ENCODE measurements at regions not wholly inside any gene's neighbourhood (a gene's known extent, or its start where the extent isn't known, plus 50 kb on each side); places are given as distances from the start of the nearest gene placed in this dataset.

GRCh38 chr4:156503119-156503518 is 468.5 kb downstream of the PDGFC start:
- no peak overlapping the region for H3K27ac ChIP-seq (ENCODE audit: low read depth, low read length)
- no peaks in the 10 kb centered on the region for H3K36me3 ChIP-seq (ENCODE audit: insufficient read depth, low read length)
- no peaks in the 10 kb centered on the region for H3K79me2 ChIP-seq (ENCODE audit: control insufficient read depth, insufficient read depth, low read length, unreplicated experiment)
- no peaks in the 10 kb centered on the region for H3K27me3 ChIP-seq (ENCODE audit: insufficient read depth, low read length)
- no peak overlapping the region for H2AFZ ChIP-seq (ENCODE audit: low read length, unreplicated experiment)
- peaks cover 16% of the 10 kb centered on the region for H3K4me1 ChIP-seq (ENCODE audit: control insufficient read depth, insufficient read depth, low read length, unreplicated experiment)
- no peak overlapping the region for H3K4me3 ChIP-seq (ENCODE audit: low read depth, low read length)

- Histone ChIP-seq H3K27ac (ENCODE audit: low read depth, low read length) (no peak overlapping the region), H3K27me3 (ENCODE audit: insufficient read depth, low read length) (no peaks in the 10 kb centered on the region), H3K79me2 (ENCODE audit: control insufficient read depth, insufficient read depth, low read length, unreplicated experiment) (no peaks in the 10 kb centered on the region), H3K4me1 (ENCODE audit: control insufficient read depth, insufficient read depth, low read length, unreplicated experiment) (peaks cover 23% of the 10 kb centered on the region), H3K36me3 (ENCODE audit: insufficient read depth, low read length) (no peaks in the 10 kb centered on the region), H3K4me3 (ENCODE audit: low read depth, low read length) (no peak overlapping the region), H2AFZ (ENCODE audit: low read length, unreplicated experiment) (no peak overlapping the region)
Observed at GRCh38 chr4:156501962-156502361, 469.6 kb downstream of the PDGFC start.

- H3K36me3 ChIP-seq (ENCODE audit: insufficient read depth, low read length) = no peaks in the 10 kb centered on the region
- peaks cover 45% of the 10 kb centered on the region for H3K4me1 ChIP-seq (ENCODE audit: control insufficient read depth, insufficient read depth, low read length, unreplicated experiment)
- H3K4me3 ChIP-seq (ENCODE audit: low read depth, low read length) = no peak overlapping the region
- no peak overlapping the region for H3K27ac ChIP-seq (ENCODE audit: low read depth, low read length)
- no peaks in the 10 kb centered on the region for H3K27me3 ChIP-seq (ENCODE audit: insufficient read depth, low read length)
- H3K79me2 ChIP-seq (ENCODE audit: control insufficient read depth, insufficient read depth, low read length, unreplicated experiment) = no peaks in the 10 kb centered on the region
- H2AFZ ChIP-seq (ENCODE audit: low read length, unreplicated experiment) = no peak overlapping the region
Observed at GRCh38 chr4:156499684-156500083, 471.9 kb downstream of the PDGFC start.

GRCh38 chr4:156497486-156497885 is 474.1 kb downstream of the PDGFC start:
- no peaks in the 10 kb centered on the region for H3K27me3 ChIP-seq (ENCODE audit: insufficient read depth, low read length)
- no peak overlapping the region for H3K4me3 ChIP-seq (ENCODE audit: low read depth, low read length)
- no peak overlapping the region for H2AFZ ChIP-seq (ENCODE audit: low read length, unreplicated experiment)
- H3K36me3 ChIP-seq (ENCODE audit: insufficient read depth, low read length) = no peaks in the 10 kb centered on the region
- no peaks in the 10 kb centered on the region for H3K79me2 ChIP-seq (ENCODE audit: control insufficient read depth, insufficient read depth, low read length, unreplicated experiment)
- peaks cover 45% of the 10 kb centered on the region for H3K4me1 ChIP-seq (ENCODE audit: control insufficient read depth, insufficient read depth, low read length, unreplicated experiment)
- H3K27ac ChIP-seq (ENCODE audit: low read depth, low read length) = no peak overlapping the region

- Histone ChIP-seq H3K4me1 (ENCODE audit: control insufficient read depth, insufficient read depth, low read length, unreplicated experiment) (peaks cover 45% of the 10 kb centered on the region), H3K4me3 (ENCODE audit: low read depth, low read length) (0 out of 2 replicates have a peak overlapping the region, but pooled peaks have one; percentile 0), H3K27me3 (ENCODE audit: insufficient read depth, low read length) (no peaks in the 10 kb centered on the region), H3K79me2 (ENCODE audit: control insufficient read depth, insufficient read depth, low read length, unreplicated experiment) (no peaks in the 10 kb centered on the region), H3K27ac (ENCODE audit: low read depth, low read length) (peak overlapping the region; percentile 43), H2AFZ (ENCODE audit: low read length, unreplicated experiment) (peak overlapping the region; percentile 40), H3K36me3 (ENCODE audit: insufficient read depth, low read length) (no peaks in the 10 kb centered on the region)
Observed at GRCh38 chr4:156496797-156497196, 474.8 kb downstream of the PDGFC start.

- Histone ChIP-seq H3K27ac (ENCODE audit: low read depth, low read length) (peak overlapping the region; percentile 43; the same call in 1 of the 2 replicates), H3K27me3 (ENCODE audit: insufficient read depth, low read length) (no peaks in the 10 kb centered on the region), H3K36me3 (ENCODE audit: insufficient read depth, low read length) (no peaks in the 10 kb centered on the region), H3K79me2 (ENCODE audit: control insufficient read depth, insufficient read depth, low read length, unreplicated experiment) (no peaks in the 10 kb centered on the region), H2AFZ (ENCODE audit: low read length, unreplicated experiment) (no peak overlapping the region), H3K4me3 (ENCODE audit: low read depth, low read length) (no peak overlapping the region), H3K4me1 (ENCODE audit: control insufficient read depth, insufficient read depth, low read length, unreplicated experiment) (peaks cover 45% of the 10 kb centered on the region)
Observed at GRCh38 chr4:156495836-156496235, 475.8 kb downstream of the PDGFC start.

- no peak overlapping the region for H3K27ac ChIP-seq (ENCODE audit: low read depth, low read length)
- no peaks in the 10 kb centered on the region for H3K27me3 ChIP-seq (ENCODE audit: insufficient read depth, low read length)
- no peaks in the 10 kb centered on the region for H3K36me3 ChIP-seq (ENCODE audit: insufficient read depth, low read length)
- H3K4me1 ChIP-seq (ENCODE audit: control insufficient read depth, insufficient read depth, low read length, unreplicated experiment) = peaks cover 44% of the 10 kb centered on the region
- no peak overlapping the region for H3K4me3 ChIP-seq (ENCODE audit: low read depth, low read length)
- H3K79me2 ChIP-seq (ENCODE audit: control insufficient read depth, insufficient read depth, low read length, unreplicated experiment) = no peaks in the 10 kb centered on the region
- H2AFZ ChIP-seq (ENCODE audit: low read length, unreplicated experiment) = no peak overlapping the region
Observed at GRCh38 chr4:156495091-156495490, 476.5 kb downstream of the PDGFC start.

- Histone ChIP-seq H3K4me1 (ENCODE audit: control insufficient read depth, insufficient read depth, low read length, unreplicated experiment) (peaks cover 32% of the 10 kb centered on the region), H2AFZ (ENCODE audit: low read length, unreplicated experiment) (no peak overlapping the region), H3K4me3 (ENCODE audit: low read depth, low read length) (no peak overlapping the region), H3K27me3 (ENCODE audit: insufficient read depth, low read length) (no peaks in the 10 kb centered on the region), H3K79me2 (ENCODE audit: control insufficient read depth, insufficient read depth, low read length, unreplicated experiment) (no peaks in the 10 kb centered on the region), H3K36me3 (ENCODE audit: insufficient read depth, low read length) (no peaks in the 10 kb centered on the region), H3K27ac (ENCODE audit: low read depth, low read length) (no peak overlapping the region)
Observed at GRCh38 chr4:156493858-156494257, 477.7 kb downstream of the PDGFC start.

GRCh38 chr4:156487107-156487506 is 484.5 kb downstream of the PDGFC start:
- Histone ChIP-seq H3K27me3 (ENCODE audit: insufficient read depth, low read length) (no peaks in the 10 kb centered on the region), H3K4me1 (ENCODE audit: control insufficient read depth, insufficient read depth, low read length, unreplicated experiment) (no peaks in the 10 kb centered on the region), H3K36me3 (ENCODE audit: insufficient read depth, low read length) (no peaks in the 10 kb centered on the region), H3K27ac (ENCODE audit: low read depth, low read length) (no peak overlapping the region), H3K4me3 (ENCODE audit: low read depth, low read length) (no peak overlapping the region), H2AFZ (ENCODE audit: low read length, unreplicated experiment) (no peak overlapping the region), H3K79me2 (ENCODE audit: control insufficient read depth, insufficient read depth, low read length, unreplicated experiment) (no peaks in the 10 kb centered on the region)

GRCh38 chr4:156481845-156482244 is 489.8 kb downstream of the PDGFC start:
- no peaks in the 10 kb centered on the region for H3K79me2 ChIP-seq (ENCODE audit: control insufficient read depth, insufficient read depth, low read length, unreplicated experiment)
- H3K4me1 ChIP-seq (ENCODE audit: control insufficient read depth, insufficient read depth, low read length, unreplicated experiment) = peaks cover 3% of the 10 kb centered on the region
- no peak overlapping the region for H3K27ac ChIP-seq (ENCODE audit: low read depth, low read length)
- H3K4me3 ChIP-seq (ENCODE audit: low read depth, low read length) = no peak overlapping the region
- 0 out of 2 replicates have a peak, but pooled peaks cover 4% of the 10 kb centered on the region for H3K36me3 ChIP-seq (ENCODE audit: insufficient read depth, low read length)
- no peaks in the 10 kb centered on the region for H3K27me3 ChIP-seq (ENCODE audit: insufficient read depth, low read length)
- H2AFZ ChIP-seq (ENCODE audit: low read length, unreplicated experiment) = no peak overlapping the region

GRCh38 chr4:156477636-156478035 is 494.0 kb downstream of the PDGFC start:
- no peaks in the 10 kb centered on the region for H3K79me2 ChIP-seq (ENCODE audit: control insufficient read depth, insufficient read depth, low read length, unreplicated experiment)
- H2AFZ ChIP-seq (ENCODE audit: low read length, unreplicated experiment) = no peak overlapping the region
- H3K27ac ChIP-seq (ENCODE audit: low read depth, low read length) = no peak overlapping the region; the same call in 1 of the 2 replicates
- H3K36me3 ChIP-seq (ENCODE audit: insufficient read depth, low read length) = 0 out of 2 replicates have a peak, but pooled peaks cover 4% of the 10 kb centered on the region
- no peak overlapping the region for H3K4me3 ChIP-seq (ENCODE audit: low read depth, low read length)
- no peaks in the 10 kb centered on the region for H3K27me3 ChIP-seq (ENCODE audit: insufficient read depth, low read length)
- peaks cover 15% of the 10 kb centered on the region for H3K4me1 ChIP-seq (ENCODE audit: control insufficient read depth, insufficient read depth, low read length, unreplicated experiment)
